DOHH2 (cell line): ENCODE measurements at regions not wholly inside any gene's neighbourhood (a gene's known extent, or its start where the extent isn't known, plus 50 kb on each side); places are given as distances from the start of the nearest gene placed in this dataset.

Experiments used
- EZH2phosphoT487 ChIP-seq: fragments of 200-600 bp; sonication (generic); IDR thresholded peaks from 2 replicates; pipeline ENCODE4 v1.6.1; 2017; ENCODE audit warnings: borderline replicate concordance, mild to moderate bottlenecking, antibody characterized with exemption, low read length, moderate library complexity, mixed read lengths
- TF ChIP-seq, protein P1 (sequence below): fragments of 200-600 bp; sonication (generic); IDR thresholded peaks from one replicate; pipeline ENCODE4 v1.5.1; 2014; ENCODE audit warnings: antibody characterized with exemption, mild to moderate bottlenecking, low read depth, low read length; ENCODE audit not compliant: poor library complexity, severe bottlenecking

DNA sequence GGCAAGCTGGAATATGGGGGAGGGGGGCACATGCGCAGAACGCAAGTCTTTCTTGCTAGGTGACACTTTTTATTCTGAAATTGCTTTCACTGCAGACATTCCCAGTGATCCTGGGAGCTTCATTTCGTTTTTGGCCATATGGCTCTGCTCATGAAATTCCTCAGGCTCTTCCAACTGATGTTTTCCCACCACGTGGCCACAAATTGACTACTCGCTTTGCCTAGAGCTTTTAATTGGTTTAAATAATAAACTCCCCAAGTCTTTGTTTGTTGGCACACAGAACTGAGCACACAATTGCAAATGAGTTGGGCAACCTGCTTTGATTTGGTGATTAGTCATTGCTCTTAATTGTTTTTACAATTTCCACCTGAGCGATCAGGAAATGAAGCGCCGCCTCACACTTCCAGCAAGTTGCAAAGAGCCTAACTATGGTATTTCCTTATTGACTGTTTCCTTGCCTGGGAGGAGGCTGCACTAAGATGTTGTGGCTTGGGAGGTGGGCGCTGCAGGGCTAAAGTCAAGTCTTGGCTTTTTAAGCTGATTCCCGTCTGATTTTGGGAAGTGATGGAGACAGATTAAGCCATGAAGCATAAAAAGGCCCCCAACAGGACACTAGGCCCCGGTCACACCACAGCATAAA, 282.5 kb downstream of the ZIC3 start:
- TF ChIP-seq, protein P1, sequence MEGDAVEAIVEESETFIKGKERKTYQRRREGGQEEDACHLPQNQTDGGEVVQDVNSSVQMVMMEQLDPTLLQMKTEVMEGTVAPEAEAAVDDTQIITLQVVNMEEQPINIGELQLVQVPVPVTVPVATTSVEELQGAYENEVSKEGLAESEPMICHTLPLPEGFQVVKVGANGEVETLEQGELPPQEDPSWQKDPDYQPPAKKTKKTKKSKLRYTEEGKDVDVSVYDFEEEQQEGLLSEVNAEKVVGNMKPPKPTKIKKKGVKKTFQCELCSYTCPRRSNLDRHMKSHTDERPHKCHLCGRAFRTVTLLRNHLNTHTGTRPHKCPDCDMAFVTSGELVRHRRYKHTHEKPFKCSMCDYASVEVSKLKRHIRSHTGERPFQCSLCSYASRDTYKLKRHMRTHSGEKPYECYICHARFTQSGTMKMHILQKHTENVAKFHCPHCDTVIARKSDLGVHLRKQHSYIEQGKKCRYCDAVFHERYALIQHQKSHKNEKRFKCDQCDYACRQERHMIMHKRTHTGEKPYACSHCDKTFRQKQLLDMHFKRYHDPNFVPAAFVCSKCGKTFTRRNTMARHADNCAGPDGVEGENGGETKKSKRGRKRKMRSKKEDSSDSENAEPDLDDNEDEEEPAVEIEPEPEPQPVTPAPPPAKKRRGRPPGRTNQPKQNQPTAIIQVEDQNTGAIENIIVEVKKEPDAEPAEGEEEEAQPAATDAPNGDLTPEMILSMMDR = no peak
- TF ChIP-seq EZH2phosphoT487 = no peak
